Left lobe of liver (tissue), 2 donors: ENCODE measurements at regions not wholly inside any gene's neighbourhood (a gene's known extent, or its start where the extent isn't known, plus 50 kb on each side); places are given as distances from the start of the nearest gene placed in this dataset.

ENCODE experiments used
- ATAC-seq: fragments of 200-7000 bp; cut with Tn5 transposase; one replicate; pipeline ENCODE4 v1.9.1; 2020; ENCODE audit warnings: mild to moderate bottlenecking, moderate library complexity
- DNase-seq: peaks from one replicate; pipeline ENCODE4 v3.0.0-alpha.2; 2020; ENCODE audit warnings: low spot score
- donor health status: DM: no; HTN: no; CAD: no; lungs with moderate emphysema.
- donor health status: DM: no; HTN: yes; CAD: no.

DNA sequence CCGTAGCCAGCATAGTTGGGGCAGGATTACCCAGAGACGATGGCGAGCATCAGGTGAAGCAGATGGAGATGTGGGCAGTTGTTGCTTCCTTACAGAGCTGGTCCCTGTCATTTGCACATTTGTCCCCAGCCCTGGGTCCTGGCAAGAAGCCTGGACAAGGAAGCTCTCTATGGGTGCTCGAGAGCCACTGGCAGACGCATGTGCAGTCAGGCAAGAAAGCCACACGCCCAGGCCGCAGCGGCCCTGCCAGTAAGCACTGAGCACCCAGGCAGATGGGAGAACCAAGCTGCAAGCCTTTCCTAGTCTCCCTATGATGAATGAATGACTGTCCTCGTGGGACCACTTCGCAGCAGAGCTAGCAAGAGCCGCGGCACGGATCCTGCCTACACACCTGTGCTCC, 182.8 kb downstream of the FOXO1 start:
- DNase-seq (no peak), ATAC-seq (no peak)

DNA sequence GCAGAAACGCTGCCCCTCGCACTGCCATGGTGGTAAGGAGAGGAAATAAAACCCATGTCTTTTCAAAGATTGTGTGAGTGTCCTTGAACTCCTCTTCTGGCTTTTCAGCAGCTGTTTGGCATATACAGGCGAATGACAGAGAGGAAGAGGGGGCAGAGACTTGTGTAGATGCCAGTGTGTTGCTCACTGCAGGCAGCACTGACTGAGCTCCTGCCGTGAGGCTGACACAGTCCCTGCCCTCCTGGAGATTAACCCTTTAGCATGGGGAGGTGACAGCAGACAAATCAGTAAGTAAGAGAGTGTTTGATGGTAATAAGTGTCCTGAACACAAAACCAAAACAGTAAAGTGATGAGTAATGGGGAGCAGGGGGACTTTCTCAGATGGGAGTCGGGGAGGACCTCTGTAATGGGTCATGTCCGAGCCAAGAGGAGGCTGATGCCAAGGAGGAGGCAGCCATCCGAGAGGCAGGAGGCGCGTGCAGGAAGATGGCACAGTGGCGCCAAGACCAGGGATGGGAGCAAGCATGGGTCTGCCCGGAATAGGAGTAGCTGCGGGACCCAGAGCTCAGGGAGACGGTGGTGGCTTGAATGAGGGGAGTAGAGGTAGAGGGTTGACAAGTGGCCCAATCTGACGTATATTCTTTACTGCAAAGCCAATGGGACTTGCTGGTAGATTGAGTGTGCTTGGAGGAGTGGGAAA, 182.2 kb downstream of the FOXO1 start:
- DNase-seq (no peak), ATAC-seq (no peak)

DNA sequence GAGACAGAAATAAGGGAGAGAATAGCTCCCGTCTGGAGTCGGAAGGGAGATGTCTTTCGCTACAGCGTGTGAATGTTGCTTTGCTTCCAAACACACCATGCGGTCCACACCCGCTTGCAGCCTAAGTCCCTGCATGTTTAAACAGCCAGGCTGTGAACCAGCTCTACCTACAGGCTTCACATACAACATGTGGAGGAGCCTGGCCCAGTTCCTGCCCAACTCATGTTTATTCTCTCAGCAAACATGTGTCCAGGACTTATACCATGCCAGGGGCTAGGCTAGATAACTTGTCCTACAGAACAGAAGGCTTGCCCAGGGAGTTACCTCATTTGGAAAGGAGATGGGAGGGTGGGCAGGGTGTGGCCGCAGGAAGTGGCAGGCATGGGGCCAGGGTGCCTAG, 181.5 kb downstream of the FOXO1 start:
- no peak for DNase-seq
- no peak for ATAC-seq

DNA sequence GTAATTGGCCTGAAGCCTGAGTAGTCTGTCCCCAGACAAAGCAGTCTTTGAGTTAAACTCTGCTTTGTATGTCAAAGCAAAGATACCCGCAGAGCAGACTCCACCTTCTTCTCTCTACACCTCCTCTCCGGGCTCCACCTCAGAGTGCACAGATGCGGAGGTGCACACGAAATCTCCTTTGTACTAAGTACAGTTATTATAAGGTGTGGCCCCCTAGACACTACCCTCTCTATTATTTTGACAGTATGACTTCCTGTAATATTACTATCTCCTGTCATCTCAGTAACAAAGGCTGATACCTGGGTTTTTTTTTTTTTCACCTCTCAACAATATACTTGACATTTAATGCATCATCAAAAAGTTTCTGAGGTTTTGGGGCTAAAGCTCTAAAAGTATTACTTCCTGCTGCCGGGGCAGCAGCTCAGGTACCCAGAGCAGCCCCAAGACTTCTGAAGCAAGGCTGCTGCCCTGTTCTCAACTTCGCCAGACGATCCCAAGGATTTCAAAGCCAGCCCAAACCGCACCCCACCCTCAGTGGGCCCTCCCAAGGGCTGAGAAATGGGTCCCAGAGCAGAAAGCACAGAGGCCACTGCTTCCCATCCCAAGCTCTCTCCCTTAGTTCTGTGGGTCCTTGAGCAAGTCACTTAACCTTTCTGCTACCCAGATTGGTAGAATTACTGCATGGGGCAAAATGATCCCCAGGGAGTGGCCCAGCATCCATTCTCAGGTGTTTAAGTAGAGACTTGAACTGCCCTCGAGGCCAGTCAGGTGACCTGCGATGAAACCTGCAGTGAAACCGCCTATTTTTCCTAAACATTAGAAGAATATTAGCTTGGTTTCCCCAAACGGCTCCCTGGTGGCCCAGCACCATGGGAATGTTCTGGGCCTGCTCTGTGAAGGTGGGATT, 180.6 kb downstream of the FOXO1 start:
- no peak for ATAC-seq
- no peak for DNase-seq

DNA sequence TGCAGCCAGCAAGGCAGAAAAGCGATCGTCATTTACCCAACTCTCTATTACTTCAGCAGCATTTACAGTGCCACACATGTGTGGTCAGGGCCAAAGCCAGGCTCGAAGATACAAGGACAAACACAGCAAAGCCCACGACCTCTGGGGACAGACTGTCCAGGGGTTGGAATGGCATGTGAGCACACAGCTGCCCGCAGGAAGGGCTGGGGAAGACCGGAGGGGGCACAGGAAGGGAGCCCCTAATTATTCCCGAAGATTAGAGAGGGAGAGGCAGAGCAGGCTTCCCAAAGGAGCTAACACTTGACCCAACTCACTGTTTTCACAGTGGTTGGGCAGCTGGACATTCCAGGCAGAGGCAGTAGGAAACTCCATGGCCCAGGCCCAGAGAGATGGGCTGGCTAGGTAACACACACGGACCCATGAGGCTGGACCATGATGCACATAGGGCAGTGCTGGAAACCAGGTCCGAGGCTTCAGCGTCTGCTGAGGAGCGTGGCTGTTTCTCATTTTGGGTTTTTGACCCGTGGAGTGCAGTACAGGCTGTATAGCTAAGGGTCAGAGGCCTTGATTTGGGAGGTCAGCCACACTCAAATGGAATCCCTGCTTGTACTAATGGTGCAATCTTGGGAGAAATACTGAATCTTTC, 179.8 kb downstream of the FOXO1 start:
- DNase-seq: no peak
- ATAC-seq: no peak

DNA sequence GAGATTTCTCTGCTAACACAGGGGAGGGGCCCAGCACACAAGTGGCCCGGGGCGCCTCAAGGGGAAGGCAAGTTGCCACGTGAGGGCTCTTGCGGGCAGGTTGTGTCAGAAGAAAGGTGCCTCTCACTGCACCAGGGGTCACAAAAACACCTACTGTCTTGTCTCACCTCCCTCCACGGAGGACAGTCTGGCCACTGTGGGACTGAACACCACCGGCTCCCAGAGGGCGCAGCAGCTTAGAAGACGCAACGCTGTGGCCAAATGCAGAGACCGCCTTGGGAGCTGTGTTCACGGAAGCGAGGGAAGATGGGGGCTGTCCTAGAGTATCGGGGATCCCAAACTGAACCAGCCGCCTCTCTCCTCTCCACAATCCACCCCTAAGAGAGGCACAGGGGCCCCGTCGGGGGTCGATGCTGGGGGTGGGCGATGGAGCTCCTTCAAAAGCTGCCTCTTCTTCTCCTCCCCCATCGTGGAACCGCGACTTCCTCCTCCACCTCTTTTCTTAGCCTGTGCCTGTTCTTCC, 177.5 kb downstream of the FOXO1 start:
- ATAC-seq (no peak), DNase-seq (no peak)

DNA sequence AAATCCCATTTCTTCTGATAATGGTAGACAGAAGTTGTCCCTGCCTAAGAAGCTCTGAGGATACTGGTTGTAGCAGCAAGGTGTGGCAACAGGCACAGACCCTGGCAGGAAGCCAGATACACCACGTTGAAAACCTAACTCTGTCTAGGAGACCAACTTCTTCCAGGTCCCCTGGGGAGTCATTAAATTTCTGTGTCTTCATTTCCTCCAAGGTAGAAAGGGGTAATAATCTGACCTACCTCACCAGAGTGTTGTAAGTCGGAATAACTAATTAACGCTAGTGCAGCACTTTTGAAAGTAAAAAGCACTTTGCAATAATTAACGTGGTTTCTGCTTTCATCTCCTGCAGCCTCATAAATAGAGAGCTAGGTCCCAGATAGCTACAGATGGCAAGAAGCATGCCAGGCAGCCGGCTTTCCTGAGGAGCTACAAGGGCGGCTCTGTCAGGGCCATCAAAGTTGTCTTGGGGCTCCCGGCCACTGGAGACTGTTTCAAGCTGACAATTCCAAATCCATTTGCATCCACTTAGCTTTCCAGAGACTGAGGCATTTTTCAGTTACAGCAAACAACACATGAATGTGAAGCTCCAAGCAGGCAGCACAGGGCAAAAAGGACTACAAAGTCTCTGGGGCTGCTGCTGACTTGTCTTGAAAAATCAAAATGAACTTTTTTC, 176.2 kb downstream of the FOXO1 start:
- ATAC-seq (no peak), DNase-seq (no peak)

DNA sequence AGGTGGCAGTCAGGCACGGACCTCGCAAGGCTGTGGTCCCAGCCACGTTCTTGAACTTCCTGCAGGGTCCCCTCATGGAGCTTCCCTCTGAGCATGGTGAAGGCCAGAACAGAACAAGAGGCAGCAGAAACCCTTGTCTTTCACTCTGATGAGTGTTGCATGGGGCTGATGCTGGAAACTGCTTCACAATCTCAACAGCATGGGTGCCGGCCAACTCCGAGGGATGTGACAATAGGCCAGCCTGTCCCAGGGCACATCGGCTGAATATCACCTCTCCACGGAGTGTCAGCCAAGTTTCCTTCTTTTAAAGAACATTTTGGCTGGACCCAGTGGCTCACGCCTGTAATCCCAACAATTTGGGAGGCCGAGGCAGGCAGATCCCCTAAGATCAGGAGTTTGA, 173.9 kb downstream of the FOXO1 start:
- ATAC-seq: no peak
- no peak for DNase-seq

DNA sequence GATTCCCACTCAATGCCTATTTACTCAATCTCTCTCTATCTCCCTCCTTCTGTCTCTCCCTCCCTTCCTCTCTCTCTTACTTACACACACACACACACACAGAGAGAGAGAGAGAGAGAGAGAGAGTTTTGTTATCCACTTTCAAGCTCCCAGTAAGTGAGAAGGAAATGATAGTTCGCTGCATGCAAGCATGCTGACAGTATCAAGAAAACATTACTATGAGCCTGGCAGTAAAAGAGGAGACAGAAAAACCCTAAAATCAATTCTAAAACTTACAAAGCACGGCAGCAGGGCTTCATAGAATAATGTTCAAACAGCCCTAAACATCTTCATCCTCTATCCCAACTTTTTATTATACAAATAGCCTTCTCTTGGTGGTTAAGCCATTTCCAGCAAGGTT, 171.9 kb downstream of the FOXO1 start:
- no peak for DNase-seq
- ATAC-seq: no peak

DNA sequence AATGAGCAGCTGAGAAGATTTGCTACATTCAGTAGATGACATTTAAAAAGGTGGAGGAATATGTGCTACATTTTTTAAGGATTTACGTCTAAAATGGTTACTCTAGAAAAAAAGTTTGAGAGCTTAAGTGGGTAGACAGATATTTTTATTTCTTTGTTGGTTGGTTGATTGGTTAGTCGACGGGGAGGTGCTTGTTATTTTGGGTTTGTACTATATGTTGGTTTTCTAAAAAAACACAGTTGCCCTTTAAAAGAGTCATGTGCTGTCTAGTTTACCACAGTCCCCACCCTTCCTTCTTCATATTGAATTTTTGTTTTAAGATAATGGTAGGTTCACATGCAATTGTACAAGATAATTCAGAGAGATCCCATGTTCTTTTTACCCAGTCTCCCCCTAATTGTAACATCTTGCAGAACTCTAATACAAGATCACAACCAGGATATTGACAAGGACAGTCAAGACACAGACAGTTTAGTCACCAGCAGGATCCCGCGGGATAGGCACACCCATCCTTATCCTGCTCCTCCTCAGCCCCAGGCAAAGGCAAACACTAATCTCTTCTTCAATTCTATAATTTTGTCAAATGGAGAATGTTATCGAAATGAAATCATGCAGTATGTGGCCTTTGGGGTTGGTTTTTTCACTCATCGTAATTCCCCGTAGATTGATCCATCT, 171.4 kb downstream of the FOXO1 start:
- ATAC-seq: no peak

DNA sequence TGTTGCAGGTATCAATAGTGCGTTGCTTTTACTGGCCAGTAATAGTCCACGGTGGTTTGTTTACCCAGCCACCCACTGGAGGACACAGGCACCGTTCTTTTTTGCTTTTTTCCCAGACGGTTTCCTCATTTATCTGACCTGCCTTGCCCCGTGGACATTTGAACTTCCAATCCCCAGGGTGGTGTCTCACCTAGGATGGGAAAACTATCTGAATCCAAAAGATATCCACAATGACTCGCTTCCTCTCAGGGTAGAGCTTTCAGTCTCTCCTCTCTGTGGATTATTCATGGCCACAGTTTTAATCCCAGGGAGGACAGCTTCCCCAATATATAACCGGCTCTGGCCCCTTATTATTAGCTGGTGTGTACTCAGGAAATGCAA, 170.8 kb downstream of the FOXO1 start:
- ATAC-seq (peak; percentile 52), DNase-seq (no peak)

More for the DNA sequence above, 171.4 kb downstream of the FOXO1 start:
- DNase-seq: no peak

DNA sequence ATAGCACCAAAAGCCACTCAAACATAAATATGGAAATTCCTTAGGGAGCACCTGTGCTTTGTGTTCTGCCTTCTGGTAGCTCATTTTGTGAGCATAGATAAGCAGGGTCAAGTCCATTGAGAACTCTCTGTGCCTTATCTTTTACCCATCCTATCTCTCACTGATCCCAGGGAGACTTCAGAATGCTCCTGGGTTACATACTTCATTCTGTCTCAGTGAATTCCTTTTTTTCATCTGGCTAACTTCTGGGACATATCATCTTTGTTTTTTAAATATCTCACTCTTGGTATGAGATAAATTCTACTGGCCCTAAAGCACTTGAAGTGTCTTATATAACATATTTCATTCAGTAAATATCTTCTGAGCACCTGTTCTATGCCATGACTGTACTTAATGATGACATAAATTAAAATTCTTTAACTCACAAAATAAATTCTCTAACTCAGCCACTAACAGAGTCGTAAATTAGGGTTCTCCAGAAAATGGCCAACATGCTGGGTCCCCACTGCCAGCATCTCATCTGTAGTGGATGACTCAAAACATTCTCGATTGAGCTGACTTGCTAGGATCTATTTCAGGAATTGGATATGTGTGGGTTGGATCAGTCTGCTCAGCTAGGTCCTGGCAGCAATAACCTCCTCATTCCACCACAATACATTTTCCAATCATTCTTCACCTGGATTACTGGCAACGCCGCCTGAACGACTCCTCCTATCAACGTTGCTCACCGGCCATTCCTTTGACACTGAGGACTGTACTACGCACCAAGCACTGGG, 170.2 kb downstream of the FOXO1 start:
- DNase-seq: no peak
- ATAC-seq: no peak

DNA sequence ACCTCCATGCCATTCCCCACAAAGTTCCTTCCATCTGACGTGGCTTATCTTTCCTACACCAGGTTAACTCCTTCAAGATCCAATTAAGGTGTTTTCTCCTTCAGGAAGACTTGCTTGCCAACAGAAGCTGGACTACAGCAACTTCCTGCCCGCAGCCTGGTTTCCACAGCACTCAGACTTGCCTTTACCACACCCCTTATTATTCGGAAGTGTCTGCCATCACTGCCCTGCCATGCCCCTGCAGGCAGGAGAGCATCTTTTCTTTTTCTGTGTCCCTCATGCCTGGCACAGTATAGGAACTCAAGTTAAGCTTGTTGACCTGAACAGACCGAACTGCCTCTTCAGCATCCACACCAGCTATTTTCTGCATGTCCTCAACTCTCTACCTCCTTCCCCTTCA, 168.0 kb downstream of the FOXO1 start:
- ATAC-seq (no peak), DNase-seq (peak; percentile 6)

DNA sequence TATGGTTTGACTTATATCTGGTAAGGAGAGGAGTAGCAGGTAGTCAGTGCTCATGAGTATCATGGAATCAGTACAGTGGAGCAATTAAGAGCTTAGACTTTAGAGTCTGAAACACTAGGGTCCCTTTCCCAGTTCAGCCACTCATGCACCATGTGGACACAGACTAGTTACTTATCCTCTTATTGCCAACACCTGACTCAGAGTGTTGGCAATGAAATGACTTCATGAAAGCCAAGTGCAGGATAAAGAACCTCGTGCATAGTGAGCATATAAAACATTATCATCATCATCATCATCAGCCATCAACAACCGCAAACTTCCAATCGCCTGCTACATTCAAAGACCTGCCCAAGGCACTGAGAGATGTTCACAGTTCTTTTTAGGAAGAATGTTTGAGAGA, 164.2 kb downstream of the FOXO1 start:
- ATAC-seq (no peak), DNase-seq (no peak)

DNA sequence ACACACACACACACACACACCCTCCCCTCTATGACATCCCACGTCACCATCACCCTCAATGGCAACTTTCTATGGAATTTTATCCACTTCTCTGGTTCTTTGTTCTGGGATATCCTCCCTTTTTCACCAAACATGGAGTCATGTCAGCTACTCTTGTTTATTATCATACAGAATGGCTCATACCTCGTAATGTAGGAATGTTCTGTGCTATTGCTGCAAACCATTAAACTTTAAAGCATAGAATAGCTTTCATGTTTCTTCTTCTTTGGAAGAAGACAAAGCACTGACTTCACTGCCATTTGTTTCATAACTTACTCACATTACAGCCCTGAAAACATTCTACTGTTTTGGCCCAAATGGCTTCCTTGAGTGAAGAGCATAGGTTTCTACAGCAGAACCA, 163.4 kb downstream of the FOXO1 start:
- ATAC-seq (no peak), DNase-seq (no peak)

DNA sequence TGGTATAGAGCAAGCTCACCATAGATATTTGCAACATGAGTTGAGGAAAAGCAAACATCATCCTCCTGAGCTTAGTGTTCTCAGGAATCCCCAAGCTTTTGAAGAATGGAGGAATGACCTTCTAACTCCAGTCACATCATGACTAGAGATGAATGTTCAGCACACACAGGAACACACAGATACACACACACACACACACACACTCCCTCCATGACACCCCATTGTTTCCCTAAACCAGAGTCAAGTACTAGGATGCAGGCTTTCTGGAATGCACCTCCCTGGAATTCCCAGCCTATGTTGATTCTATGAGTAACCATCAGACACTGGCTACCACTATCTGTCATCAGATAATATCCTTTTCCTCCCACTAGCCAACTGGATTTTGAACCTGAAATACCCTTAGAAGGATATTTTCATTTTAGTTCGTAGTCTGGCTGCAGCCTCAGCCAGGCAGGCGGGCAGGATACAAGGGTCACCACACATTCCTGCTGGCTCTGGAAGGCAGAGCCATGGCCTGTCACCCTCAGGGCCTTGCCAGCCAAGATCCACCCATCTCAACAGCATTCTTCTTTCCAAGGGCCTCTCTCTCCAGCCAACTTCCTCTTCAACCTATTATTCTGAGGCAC, 162.4 kb downstream of the FOXO1 start:
- ATAC-seq (peak; percentile 95), DNase-seq (peak; percentile 57)

DNA sequence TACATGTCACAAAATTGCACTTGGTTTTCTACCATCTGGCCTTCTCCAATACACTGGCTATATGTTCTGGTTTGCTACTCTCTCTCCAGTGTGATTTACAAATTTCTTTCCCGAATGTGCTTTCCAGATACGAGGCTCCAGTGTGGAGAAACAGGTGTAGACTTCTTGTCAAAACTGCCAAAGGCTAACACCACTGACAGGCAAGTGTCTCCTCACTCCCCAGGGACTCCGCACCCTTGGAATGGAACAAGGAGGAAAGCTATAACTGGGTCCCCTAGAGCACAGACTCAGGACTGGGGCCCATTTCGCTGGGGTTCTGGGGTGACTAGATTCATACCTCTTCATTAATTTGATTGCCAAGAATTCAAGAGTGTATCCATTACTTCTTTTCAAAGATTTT, 161.8 kb downstream of the FOXO1 start:
- ATAC-seq (no peak), DNase-seq (no peak)

DNA sequence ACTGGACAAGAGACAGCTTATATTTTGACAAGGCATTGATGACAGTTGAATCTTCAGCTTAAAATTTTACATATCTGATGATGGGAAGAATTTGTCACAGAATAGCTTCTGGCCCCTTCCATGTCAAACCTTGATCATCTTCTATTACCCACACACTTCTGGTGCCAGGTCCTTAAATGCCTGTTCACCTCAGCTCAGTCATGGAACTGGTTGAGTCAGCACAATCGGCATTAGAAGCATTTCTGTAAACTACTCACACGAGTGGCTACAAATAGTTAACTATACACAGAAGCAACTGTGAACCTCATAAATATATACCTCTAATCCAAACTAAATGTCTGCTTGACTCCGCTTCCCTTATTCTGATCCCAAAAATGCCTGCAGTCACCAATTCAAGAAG, 161.2 kb downstream of the FOXO1 start:
- ATAC-seq: no peak

More for the DNA sequence above, 161.2 kb downstream of the FOXO1 start:
- DNase-seq: no peak
